ENCODE measurements at regions not wholly inside any gene's neighbourhood (a gene's known extent, or its start where the extent isn't known, plus 50 kb on each side); places are given as distances from the start of the nearest gene placed in this dataset.
"Not testable (repeated sequence)": the region's sequence is repeated elsewhere in the genome, so short reads cannot be mapped to it uniquely, and the experiment has no call there.

- no peak for DNase-seq (ENCODE audit: low read depth)
- no peak overlapping the region for H3K4me3 ChIP-seq (ENCODE audit: low read depth, low read length)
- no peak for TF ChIP-seq POLR2A (IDR thresholded peaks at IDR 0.05; ENCODE audit: extremely low read depth, insufficient read length)
- TF ChIP-seq MYC (IDR thresholded peaks at IDR 0.05; ENCODE audit: low read depth, low read length) = no peak
- TF ChIP-seq CTCF (IDR thresholded peaks at IDR 0.05; ENCODE audit: low read depth, low read length) = no peak
- TF ChIP-seq MAX (IDR thresholded peaks at IDR 0.05; ENCODE audit: low read depth, low read length) = no peak
Observed at GRCh38 chr14:106294324-106294723, 767.9 kb downstream of the TMEM121 start.

- not testable (repeated sequence) for H3K4me3 ChIP-seq (ENCODE audit: low read depth, low read length); DNase-seq (ENCODE audit: low read depth)
Observed at GRCh38 chr14:106300951-106301510, 774.6 kb downstream of the TMEM121 start.

- not testable (repeated sequence) for H3K4me3 ChIP-seq (ENCODE audit: low read depth, low read length); DNase-seq (ENCODE audit: low read depth)
Observed at GRCh38 chr14:106301609-106302008, 775.2 kb downstream of the TMEM121 start.

- no peak for DNase-seq (ENCODE audit: low read depth)
- no peak for TF ChIP-seq CTCF (IDR thresholded peaks at IDR 0.05; ENCODE audit: low read depth, low read length)
- no peak for TF ChIP-seq MAX (IDR thresholded peaks at IDR 0.05; ENCODE audit: low read depth, low read length)
- TF ChIP-seq POLR2A (IDR thresholded peaks at IDR 0.05; ENCODE audit: extremely low read depth, insufficient read length) = no peak
- no peak for TF ChIP-seq MYC (IDR thresholded peaks at IDR 0.05; ENCODE audit: low read depth, low read length)
- no peak overlapping the region for H3K4me3 ChIP-seq (ENCODE audit: low read depth, low read length)
Observed at GRCh38 chr14:106302661-106303060, 776.3 kb downstream of the TMEM121 start.

GRCh38 chr14:106304271-106304670 is 777.9 kb downstream of the TMEM121 start:
- H3K4me3 ChIP-seq (ENCODE audit: low read depth, low read length) = no peak overlapping the region
- no peak for TF ChIP-seq CTCF (IDR thresholded peaks at IDR 0.05; ENCODE audit: low read depth, low read length)
- no peak for TF ChIP-seq MYC (IDR thresholded peaks at IDR 0.05; ENCODE audit: low read depth, low read length)
- no peak for TF ChIP-seq POLR2A (IDR thresholded peaks at IDR 0.05; ENCODE audit: extremely low read depth, insufficient read length)
- TF ChIP-seq MAX (IDR thresholded peaks at IDR 0.05; ENCODE audit: low read depth, low read length) = no peak
- no peak for DNase-seq (ENCODE audit: low read depth)

- H3K4me3 ChIP-seq (ENCODE audit: low read depth, low read length) = no peak overlapping the region
- no peak for TF ChIP-seq MYC (IDR thresholded peaks at IDR 0.05; ENCODE audit: low read depth, low read length)
- peak; percentile 98 for TF ChIP-seq CTCF (IDR thresholded peaks at IDR 0.05; ENCODE audit: low read depth, low read length)
- peak; percentile 81 for DNase-seq (ENCODE audit: low read depth)
Observed at GRCh38 chr14:106308839-106309389, 782.5 kb downstream of the TMEM121 start.

- no peak for DNase-seq (ENCODE audit: low read depth)
- no peak overlapping the region for H3K4me3 ChIP-seq (ENCODE audit: low read depth, low read length)
- TF ChIP-seq MYC (IDR thresholded peaks at IDR 0.05; ENCODE audit: low read depth, low read length) (no peak), MAX (IDR thresholded peaks at IDR 0.05; ENCODE audit: low read depth, low read length) (no peak), POLR2A (IDR thresholded peaks at IDR 0.05; ENCODE audit: extremely low read depth, insufficient read length) (no peak), CTCF (IDR thresholded peaks at IDR 0.05; ENCODE audit: low read depth, low read length) (no peak)
Observed at GRCh38 chr14:106309423-106309822, 783.0 kb downstream of the TMEM121 start.

Measured in NB4 (cell line).